ENCODE measurements at regions not wholly inside any gene's neighbourhood (a gene's known extent, or its start where the extent isn't known, plus 50 kb on each side); places are given as distances from the start of the nearest gene placed in this dataset.

DNA sequence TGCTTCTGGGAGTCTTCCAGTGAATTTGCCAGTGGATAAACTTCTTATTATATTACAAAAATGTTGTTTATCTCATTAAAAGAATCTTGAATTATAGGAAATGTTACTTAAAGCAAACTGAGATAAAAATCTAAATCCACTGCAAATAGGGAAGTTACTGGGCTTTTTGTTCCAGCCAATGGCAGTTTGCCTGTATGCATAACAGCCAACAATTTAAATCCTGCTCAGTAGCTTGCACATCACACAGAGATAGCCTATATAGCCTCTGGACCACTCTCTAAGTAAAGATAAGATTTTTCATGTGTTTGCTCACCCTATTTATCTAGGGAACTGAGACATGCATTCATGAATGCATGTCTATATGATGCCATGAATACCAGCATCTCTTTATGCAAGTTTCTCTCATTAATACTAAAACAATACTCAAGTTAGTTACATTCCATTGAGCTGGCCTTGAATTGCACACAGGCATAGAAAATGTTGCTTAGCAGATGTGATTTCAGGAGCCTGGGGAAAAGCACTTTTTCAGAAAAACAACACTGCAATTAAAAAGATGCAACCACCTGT is 92.1 kb upstream of the GPR149 start:
- Histone ChIP-seq H3K4me2 (ENCODE audit: insufficient read depth, low read length) (no peak overlapping the region), H3K79me2 (ENCODE audit: insufficient read depth, low read length) (no peaks in the 10 kb centered on the region), H3K27me3 (ENCODE audit: insufficient read depth, low read length, poor library complexity) (no peaks in the 10 kb centered on the region), H3K4me1 (ENCODE audit: insufficient read depth, low read length) (no peaks in the 10 kb centered on the region), H4K20me1 (ENCODE audit: insufficient read depth, low read length) (no peaks in the 10 kb centered on the region), H3K4me3 (ENCODE audit: low read depth in 1 of 2, low read length in 2 of 2) (no peak overlapping the region), H2AFZ (ENCODE audit: low read depth, low read length) (no peak overlapping the region), H3K27ac (ENCODE audit: low read length) (no peak overlapping the region), H3K36me3 (ENCODE audit: insufficient read depth, low read length) (no peaks in the 10 kb centered on the region), H3K9ac (ENCODE audit: low read depth, low read length) (no peak overlapping the region), H3K9me3 (ENCODE audit: insufficient read depth, low read length, severe bottlenecking) (no peaks in the 10 kb centered on the region)
- no peak for ATAC-seq (ENCODE audit: insufficient read depth, low read depth)
- DNase-seq: no peak
- TF ChIP-seq EZH2 (IDR thresholded peaks at IDR 0.05; ENCODE audit: borderline replicate concordance, low read depth, low read length, severe bottlenecking): no peak
- TF ChIP-seq, protein P1, sequence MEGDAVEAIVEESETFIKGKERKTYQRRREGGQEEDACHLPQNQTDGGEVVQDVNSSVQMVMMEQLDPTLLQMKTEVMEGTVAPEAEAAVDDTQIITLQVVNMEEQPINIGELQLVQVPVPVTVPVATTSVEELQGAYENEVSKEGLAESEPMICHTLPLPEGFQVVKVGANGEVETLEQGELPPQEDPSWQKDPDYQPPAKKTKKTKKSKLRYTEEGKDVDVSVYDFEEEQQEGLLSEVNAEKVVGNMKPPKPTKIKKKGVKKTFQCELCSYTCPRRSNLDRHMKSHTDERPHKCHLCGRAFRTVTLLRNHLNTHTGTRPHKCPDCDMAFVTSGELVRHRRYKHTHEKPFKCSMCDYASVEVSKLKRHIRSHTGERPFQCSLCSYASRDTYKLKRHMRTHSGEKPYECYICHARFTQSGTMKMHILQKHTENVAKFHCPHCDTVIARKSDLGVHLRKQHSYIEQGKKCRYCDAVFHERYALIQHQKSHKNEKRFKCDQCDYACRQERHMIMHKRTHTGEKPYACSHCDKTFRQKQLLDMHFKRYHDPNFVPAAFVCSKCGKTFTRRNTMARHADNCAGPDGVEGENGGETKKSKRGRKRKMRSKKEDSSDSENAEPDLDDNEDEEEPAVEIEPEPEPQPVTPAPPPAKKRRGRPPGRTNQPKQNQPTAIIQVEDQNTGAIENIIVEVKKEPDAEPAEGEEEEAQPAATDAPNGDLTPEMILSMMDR (IDR thresholded peaks at IDR 0.05; ENCODE audit: borderline replicate concordance, extremely low read depth, low read length, poor library complexity, severe bottlenecking): no peak

DNA sequence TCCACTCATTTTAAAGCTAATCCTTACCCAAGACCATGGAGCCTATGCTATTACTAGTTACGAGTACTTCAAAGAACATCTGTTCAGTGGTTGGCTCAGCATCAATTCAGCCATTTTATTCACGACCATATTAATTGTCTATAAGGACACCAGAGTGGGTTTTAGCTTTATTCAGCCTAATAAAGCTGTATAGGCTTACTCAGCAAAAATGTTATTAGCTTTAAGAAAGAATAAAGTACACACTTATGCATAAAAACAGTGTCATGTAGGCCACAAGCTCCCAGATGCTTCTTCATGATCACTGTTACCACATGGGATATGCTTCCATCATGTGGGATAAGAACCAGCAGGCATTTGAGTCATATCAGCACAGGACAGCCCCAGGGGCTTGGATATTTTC is 87.4 kb upstream of the GPR149 start:
- Histone ChIP-seq H3K79me2 (ENCODE audit: insufficient read depth, low read length) (no peaks in the 10 kb centered on the region), H3K4me3 (ENCODE audit: low read depth in 1 of 2, low read length in 2 of 2) (no peak overlapping the region)
- TF ChIP-seq EZH2 (IDR thresholded peaks at IDR 0.05; ENCODE audit: borderline replicate concordance, low read depth, low read length, severe bottlenecking): no peak
- TF ChIP-seq, protein P1 (IDR thresholded peaks at IDR 0.05; ENCODE audit: borderline replicate concordance, extremely low read depth, low read length, poor library complexity, severe bottlenecking): no peak

DNA sequence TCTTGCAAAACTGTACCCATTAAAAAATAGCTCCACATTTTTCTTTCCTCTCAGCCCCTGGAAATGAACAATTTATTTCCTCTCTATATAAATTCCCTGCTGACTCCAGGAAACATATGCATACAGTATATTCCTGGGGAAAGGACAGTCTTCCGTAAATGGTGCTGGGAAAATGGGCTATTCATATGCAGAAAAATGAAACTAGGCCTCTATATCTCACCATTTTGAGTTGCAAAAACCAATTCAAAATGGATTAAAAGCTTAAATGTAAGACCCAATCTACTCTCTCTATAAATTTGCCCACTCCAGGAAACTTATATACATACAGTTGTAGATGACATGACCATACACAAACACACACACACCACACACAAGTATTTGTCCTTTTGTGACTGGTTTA is 85.9 kb upstream of the GPR149 start:
- DNase-seq: no peak
- H2AFZ ChIP-seq (ENCODE audit: low read depth, low read length): no peak overlapping the region
- no peak overlapping the region for H3K4me2 ChIP-seq (ENCODE audit: insufficient read depth, low read length)
- no peaks in the 10 kb centered on the region for H4K20me1 ChIP-seq (ENCODE audit: insufficient read depth, low read length)
- TF ChIP-seq, protein P1 (IDR thresholded peaks at IDR 0.05; ENCODE audit: borderline replicate concordance, extremely low read depth, low read length, poor library complexity, severe bottlenecking): no peak
- TF ChIP-seq EZH2 (IDR thresholded peaks at IDR 0.05; ENCODE audit: borderline replicate concordance, low read depth, low read length, severe bottlenecking): no peak
- H3K27ac ChIP-seq (ENCODE audit: low read length): no peak overlapping the region
- no peaks in the 10 kb centered on the region for H3K27me3 ChIP-seq (ENCODE audit: insufficient read depth, low read length, poor library complexity)
- no peaks in the 10 kb centered on the region for H3K4me1 ChIP-seq (ENCODE audit: insufficient read depth, low read length)
- H3K79me2 ChIP-seq (ENCODE audit: insufficient read depth, low read length): no peaks in the 10 kb centered on the region
- H3K4me3 ChIP-seq (ENCODE audit: low read depth in 1 of 2, low read length in 2 of 2): no peak overlapping the region
- H3K9ac ChIP-seq (ENCODE audit: low read depth, low read length): no peak overlapping the region
- H3K36me3 ChIP-seq (ENCODE audit: insufficient read depth, low read length): no peaks in the 10 kb centered on the region
- no peaks in the 10 kb centered on the region for H3K9me3 ChIP-seq (ENCODE audit: insufficient read depth, low read length, severe bottlenecking)
- no peak for ATAC-seq (ENCODE audit: insufficient read depth, low read depth)

More for the DNA sequence above, 87.4 kb upstream of the GPR149 start:
- Histone ChIP-seq H4K20me1 (ENCODE audit: insufficient read depth, low read length) (no peaks in the 10 kb centered on the region), H3K27ac (ENCODE audit: low read length) (no peak overlapping the region), H3K4me1 (ENCODE audit: insufficient read depth, low read length) (no peaks in the 10 kb centered on the region), H3K36me3 (ENCODE audit: insufficient read depth, low read length) (no peaks in the 10 kb centered on the region), H3K9ac (ENCODE audit: low read depth, low read length) (no peak overlapping the region), H2AFZ (ENCODE audit: low read depth, low read length) (no peak overlapping the region), H3K9me3 (ENCODE audit: insufficient read depth, low read length, severe bottlenecking) (no peaks in the 10 kb centered on the region), H3K27me3 (ENCODE audit: insufficient read depth, low read length, poor library complexity) (no peaks in the 10 kb centered on the region), H3K4me2 (ENCODE audit: insufficient read depth, low read length) (no peak overlapping the region)
- ATAC-seq (ENCODE audit: insufficient read depth, low read depth) (no peak), DNase-seq (no peak)

DNA sequence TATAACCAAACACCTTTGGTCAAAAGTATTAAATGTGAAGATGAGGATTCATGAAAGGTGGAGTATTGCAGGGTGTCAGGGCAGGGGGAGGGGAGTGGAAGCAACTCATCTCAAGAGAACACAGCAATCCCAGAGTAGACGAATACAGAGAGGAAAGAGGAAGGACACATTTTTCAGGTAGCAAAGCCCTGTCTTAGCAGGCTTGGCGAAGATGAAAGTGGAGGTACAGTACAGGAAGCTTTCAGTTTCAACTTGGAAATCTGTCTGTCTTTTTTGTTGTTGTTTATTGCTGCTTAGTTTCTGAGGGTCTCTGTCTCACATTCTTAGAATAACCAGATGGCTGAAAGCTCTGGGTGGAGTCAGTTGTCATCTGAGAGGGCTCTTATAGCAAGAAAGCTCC is 80.8 kb upstream of the GPR149 start:
- Histone ChIP-seq H3K27ac (ENCODE audit: low read length) (no peak overlapping the region), H3K36me3 (ENCODE audit: insufficient read depth, low read length) (no peaks in the 10 kb centered on the region), H3K4me3 (ENCODE audit: low read depth in 1 of 2, low read length in 2 of 2) (no peak overlapping the region), H3K4me1 (ENCODE audit: insufficient read depth, low read length) (no peaks in the 10 kb centered on the region), H2AFZ (ENCODE audit: low read depth, low read length) (no peak overlapping the region), H3K4me2 (ENCODE audit: insufficient read depth, low read length) (no peak overlapping the region), H3K9me3 (ENCODE audit: insufficient read depth, low read length, severe bottlenecking) (no peaks in the 10 kb centered on the region), H3K79me2 (ENCODE audit: insufficient read depth, low read length) (no peaks in the 10 kb centered on the region), H3K27me3 (ENCODE audit: insufficient read depth, low read length, poor library complexity) (no peaks in the 10 kb centered on the region), H3K9ac (ENCODE audit: low read depth, low read length) (no peak overlapping the region), H4K20me1 (ENCODE audit: insufficient read depth, low read length) (no peaks in the 10 kb centered on the region)
- no peak for TF ChIP-seq EZH2 (IDR thresholded peaks at IDR 0.05; ENCODE audit: borderline replicate concordance, low read depth, low read length, severe bottlenecking)
- TF ChIP-seq, protein P1 (IDR thresholded peaks at IDR 0.05; ENCODE audit: borderline replicate concordance, extremely low read depth, low read length, poor library complexity, severe bottlenecking): no peak
- ATAC-seq (ENCODE audit: insufficient read depth, low read depth) (no peak), DNase-seq (no peak)
